ENCODE measurements at regions not wholly inside any gene's neighbourhood (a gene's known extent, or its start where the extent isn't known, plus 50 kb on each side); places are given as distances from the start of the nearest gene placed in this dataset.

GRCh38 chr6:137313211-137313610 is 94.0 kb upstream of the IFNGR1 start:
- no peaks in the 10 kb centered on the region for H3K36me3 ChIP-seq
- H3K27me3 ChIP-seq (ENCODE audit: insufficient read depth, low read depth, severe bottlenecking), result no peaks in the 10 kb centered on the region
- no peak for DNase-seq
- H3K9me3 ChIP-seq (ENCODE audit: severe bottlenecking), result no peaks in the 10 kb centered on the region
- H3K27ac ChIP-seq, result no peak overlapping the region
- TF ChIP-seq CTCF (IDR thresholded peaks at IDR 0.05; ENCODE audit: low read depth, low read length), result no peak
- H3K4me3 ChIP-seq (ENCODE audit: low read depth, low read length), result no peak overlapping the region

GRCh38 chr6:137311940-137312339 is 92.8 kb upstream of the IFNGR1 start:
- no peaks in the 10 kb centered on the region for H3K36me3 ChIP-seq
- TF ChIP-seq CTCF (IDR thresholded peaks at IDR 0.05; ENCODE audit: low read depth, low read length), result no peak
- H3K4me3 ChIP-seq (ENCODE audit: low read depth, low read length), result no peak overlapping the region
- no peak overlapping the region for H3K27ac ChIP-seq
- no peaks in the 10 kb centered on the region for H3K9me3 ChIP-seq (ENCODE audit: severe bottlenecking)
- H3K27me3 ChIP-seq (ENCODE audit: insufficient read depth, low read depth, severe bottlenecking), result no peaks in the 10 kb centered on the region
- no peak for DNase-seq

- Histone ChIP-seq H3K27me3 (ENCODE audit: insufficient read depth, low read depth, severe bottlenecking) (no peaks in the 10 kb centered on the region), H3K4me3 (ENCODE audit: low read depth, low read length) (no peak overlapping the region), H3K27ac (no peak overlapping the region), H3K36me3 (no peaks in the 10 kb centered on the region), H3K9me3 (ENCODE audit: severe bottlenecking) (no peaks in the 10 kb centered on the region)
- no peak for DNase-seq
- TF ChIP-seq CTCF (IDR thresholded peaks at IDR 0.05; ENCODE audit: low read depth, low read length), result no peak
Measured at GRCh38 chr6:137309078-137309762, 90.0 kb upstream of the IFNGR1 start.

GRCh38 chr6:137307163-137307854 is 88.1 kb upstream of the IFNGR1 start:
- Histone ChIP-seq H3K36me3 (no peaks in the 10 kb centered on the region), H3K27me3 (ENCODE audit: insufficient read depth, low read depth, severe bottlenecking) (no peaks in the 10 kb centered on the region), H3K9me3 (ENCODE audit: severe bottlenecking) (no peaks in the 10 kb centered on the region), H3K4me3 (ENCODE audit: low read depth, low read length) (no peak overlapping the region), H3K27ac (no peak overlapping the region)
- no peak for TF ChIP-seq CTCF (IDR thresholded peaks at IDR 0.05; ENCODE audit: low read depth, low read length)
- DNase-seq, result no peak

- Histone ChIP-seq H3K9me3 (ENCODE audit: severe bottlenecking) (no peaks in the 10 kb centered on the region), H3K36me3 (no peaks in the 10 kb centered on the region), H3K4me3 (ENCODE audit: low read depth, low read length) (no peak overlapping the region), H3K27me3 (ENCODE audit: insufficient read depth, low read depth, severe bottlenecking) (no peaks in the 10 kb centered on the region), H3K27ac (no peak overlapping the region)
- no peak for DNase-seq
- no peak for TF ChIP-seq CTCF (IDR thresholded peaks at IDR 0.05; ENCODE audit: low read depth, low read length)
Measured at GRCh38 chr6:137305691-137306090, 86.5 kb upstream of the IFNGR1 start.
